Stimulated activated CD8-positive, alpha-beta memory T cell treated with anti-CD3 and anti-CD28 coated beads, Interleukin-4, amount 100 ng/mL, for 4 hours (primary cell): ENCODE measurements at regions not wholly inside any gene's neighbourhood (a gene's known extent, or its start where the extent isn't known, plus 50 kb on each side); places are given as distances from the start of the nearest gene placed in this dataset.
"Not testable (repeated sequence)": the region's sequence is repeated elsewhere in the genome, so short reads cannot be mapped to it uniquely, and the experiment has no call there.

Experiments
- DNase-seq, 2 donors: peaks; one replicate each; pipeline ENCODE4 v3.0.0-alpha.2; 2020; ENCODE audit warnings: low read depth in 2 of 2, low spot score in 1 of 2

DNA sequence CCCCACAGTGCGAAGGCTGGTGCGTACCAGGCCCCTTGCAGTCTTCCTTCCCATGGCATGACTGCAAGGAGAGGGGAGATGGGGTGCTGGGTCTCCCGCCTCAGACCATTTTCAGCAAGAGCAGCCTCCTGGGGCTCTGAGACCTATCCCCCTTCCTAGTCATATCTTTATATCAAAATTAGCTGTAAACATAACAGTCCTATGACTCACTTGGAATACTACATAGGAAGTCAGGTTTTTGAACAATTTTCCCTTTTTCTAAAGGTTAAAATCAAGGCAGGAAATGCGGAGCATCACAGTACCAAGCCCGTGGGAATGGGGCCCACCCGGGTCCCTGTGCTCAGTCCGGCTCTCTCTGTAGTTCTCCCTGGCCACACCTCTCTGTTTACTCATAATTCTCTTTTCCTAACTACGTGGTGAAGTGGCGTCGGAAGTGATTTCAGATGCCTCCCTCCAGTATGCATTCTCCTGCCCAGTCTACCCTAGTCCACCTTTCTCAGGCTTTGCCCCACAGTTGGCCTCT lies 109.8 kb upstream of the TMEM170B start:
- DNase-seq: no peak

DNA sequence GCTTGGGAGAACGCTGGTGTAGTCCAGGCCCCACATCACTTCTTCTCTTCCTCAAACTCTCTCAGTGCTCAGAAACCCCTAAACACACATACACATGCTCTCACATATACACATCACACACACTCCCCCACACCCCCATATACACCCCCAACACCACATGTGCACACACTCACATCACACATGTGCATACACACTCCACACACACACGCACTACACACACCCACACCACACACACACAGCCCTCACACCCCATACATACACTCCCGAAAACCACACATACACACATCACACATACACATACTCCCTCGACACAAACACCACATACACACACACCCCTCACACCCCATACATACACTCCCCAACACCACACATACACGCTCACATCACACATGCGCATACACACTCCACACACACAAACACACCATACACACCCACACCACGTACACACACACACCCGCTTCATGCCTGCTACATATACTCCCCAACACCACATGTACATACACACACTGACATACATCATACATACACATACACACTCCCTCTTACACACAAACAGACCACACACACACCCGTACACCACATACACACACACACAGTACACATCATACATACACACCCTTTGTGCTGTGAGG lies 110.3 kb upstream of the TMEM170B start:
- no peak for DNase-seq

DNA sequence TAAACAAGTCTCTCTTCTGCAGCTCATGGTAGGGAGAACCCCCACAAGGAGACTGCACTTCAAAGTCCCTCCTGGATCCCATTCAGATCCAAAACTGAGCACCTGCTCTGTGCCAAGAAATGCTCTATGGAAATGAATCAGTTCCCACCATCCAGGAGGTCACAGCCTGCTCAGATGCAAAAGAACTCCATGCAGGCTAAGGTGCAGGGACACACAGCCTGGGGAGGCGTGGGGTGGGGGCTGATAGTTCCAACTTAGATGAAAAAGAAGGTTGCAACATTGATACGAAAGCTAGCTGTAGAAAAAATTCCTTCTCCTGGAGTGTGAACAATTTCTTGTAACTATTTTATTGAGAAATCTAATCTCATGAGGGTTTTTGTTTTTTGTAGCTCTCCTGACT lies 111.0 kb upstream of the TMEM170B start:
- DNase-seq: no peak

DNA sequence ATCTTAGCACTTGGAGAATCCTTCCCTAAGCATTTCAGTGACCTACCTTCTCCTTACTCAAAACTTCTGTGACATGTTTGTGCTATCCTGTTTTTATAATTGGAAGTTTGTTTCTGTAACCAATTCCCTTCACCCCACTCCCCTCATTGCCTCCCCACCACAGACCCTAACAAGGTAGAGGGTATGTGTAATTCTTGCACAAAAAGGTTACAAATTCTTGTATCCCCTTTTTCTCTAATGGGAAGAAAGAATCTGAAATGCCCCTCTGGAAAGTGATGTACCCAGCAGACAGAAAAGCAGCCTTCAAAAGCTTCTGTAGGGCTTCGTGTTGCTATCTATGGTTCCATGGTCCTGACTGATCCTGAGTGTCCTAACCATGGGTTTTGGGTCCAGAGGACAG lies 111.7 kb upstream of the TMEM170B start:
- no peak for DNase-seq

DNA sequence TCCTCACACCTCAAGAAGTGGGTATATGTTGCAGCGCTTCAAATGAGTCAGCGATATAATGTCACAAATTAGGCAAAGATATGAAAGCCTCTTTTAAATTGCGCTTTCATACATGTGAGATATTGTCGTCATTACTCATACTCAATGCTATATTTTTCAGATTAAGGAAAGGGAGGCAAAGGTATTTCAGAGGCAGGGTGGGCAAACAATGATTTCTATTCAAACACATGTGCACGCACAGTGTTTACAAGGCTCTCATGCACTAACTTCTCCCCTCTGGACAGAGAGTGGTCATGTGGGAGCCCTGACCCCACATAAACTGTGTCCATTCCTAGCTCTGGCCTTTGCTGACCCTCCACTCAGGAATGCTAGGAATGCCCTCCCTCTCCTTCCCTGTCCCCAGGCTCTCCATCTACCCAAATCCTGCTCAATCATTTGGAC lies 112.1 kb upstream of the TMEM170B start:
- DNase-seq: no peak

DNA sequence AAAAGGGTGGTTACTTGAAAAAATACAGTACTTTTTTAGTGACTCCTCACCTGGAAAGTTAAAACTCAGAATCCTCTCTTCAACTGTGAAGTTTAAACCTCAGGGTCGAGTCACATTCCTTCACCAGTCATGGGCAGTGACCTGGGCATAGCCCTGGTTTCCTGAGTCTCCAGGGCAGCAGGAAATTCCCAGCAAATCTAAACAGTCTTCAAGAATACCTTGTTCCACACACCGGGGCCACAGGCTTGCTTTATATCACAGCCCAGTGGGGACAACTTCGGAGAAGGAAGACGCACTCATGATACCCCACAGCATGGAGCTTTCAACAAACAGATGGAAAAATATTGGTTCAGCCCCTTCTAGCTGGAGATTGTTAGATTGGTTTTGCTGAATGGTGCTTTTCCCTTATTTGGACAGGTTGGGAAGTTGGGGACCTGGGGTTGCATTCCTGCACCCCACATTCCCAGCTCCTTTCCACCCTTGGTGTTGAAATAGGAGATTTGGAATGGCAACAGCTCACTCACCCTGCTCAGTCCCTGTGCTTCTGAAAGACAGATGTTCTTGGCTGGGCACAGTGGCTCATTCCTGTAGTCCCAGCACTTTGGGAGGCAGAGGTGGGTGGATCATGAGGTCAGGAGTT lies 113.0 kb upstream of the TMEM170B start:
- DNase-seq: no peak

DNA sequence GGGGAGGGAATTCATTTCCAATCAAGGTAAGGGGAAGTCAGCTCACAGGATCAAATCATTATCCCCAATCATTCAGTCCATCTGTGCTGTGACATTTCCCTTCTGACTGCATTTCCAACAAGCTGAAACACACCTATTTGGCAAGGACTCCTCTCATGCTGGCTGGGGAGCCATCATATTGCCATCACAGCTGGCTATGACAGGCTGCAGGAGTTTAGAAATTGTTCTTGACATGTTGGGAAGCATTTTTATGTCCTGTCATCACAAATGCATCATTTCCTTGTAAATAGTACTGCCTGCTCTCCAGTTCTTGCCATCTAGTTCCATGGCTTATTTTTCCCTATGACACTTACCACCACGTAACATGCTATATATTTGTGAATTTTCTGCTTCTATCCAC lies 113.9 kb upstream of the TMEM170B start:
- no peak for DNase-seq

DNA sequence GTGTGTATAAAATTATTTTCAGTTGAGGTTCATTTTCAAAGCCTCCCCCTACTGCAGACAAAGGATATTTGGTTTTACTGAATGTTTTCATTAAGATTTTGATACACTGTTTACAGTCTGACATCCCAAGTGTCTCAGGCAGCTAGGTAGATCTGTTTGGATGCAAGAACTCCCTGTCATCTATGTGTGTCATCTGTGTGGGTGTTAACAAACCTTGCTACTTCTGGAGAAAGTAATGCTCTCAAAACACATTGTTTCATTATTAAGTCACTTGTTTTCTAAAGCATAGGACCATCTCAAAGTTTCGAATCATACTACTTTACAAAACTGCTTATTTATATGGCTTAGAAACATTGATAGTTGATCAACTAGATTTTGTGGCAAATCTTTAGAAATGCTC lies 114.5 kb upstream of the TMEM170B start:
- DNase-seq: no peak

DNA sequence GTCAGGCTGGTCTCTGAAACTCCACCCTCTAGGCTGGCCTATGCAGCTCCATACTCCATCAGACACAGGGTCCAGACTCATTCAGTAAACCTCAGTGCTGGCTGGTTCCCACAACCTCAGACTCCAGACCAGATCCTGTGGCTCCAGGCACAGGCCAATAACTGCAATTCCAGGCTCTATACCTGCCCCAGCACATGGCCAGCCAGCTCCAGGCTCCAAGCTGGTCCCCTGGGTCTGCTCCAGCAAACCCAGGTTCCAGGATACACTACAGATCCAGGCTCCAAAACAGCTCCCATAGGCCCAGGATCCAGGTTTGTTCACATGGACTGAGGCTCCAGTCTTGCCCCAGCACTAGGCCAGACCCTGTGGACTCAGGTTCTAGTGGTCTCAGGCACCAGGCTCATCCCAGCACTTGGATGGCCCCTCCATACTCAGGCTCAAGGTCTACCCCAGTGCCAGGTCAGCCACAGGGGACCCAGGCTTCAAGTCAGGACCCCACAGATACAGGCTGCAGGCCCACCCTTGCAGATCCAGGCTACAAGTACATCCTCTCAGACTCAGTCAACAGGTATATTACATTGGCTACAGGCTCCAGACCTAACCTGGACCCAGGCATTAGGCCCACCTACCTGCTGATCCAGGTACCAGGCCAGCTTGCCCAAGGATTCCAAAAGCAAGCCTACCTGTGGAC lies 117.6 kb upstream of the TMEM170B start:
- no peak for DNase-seq

DNA sequence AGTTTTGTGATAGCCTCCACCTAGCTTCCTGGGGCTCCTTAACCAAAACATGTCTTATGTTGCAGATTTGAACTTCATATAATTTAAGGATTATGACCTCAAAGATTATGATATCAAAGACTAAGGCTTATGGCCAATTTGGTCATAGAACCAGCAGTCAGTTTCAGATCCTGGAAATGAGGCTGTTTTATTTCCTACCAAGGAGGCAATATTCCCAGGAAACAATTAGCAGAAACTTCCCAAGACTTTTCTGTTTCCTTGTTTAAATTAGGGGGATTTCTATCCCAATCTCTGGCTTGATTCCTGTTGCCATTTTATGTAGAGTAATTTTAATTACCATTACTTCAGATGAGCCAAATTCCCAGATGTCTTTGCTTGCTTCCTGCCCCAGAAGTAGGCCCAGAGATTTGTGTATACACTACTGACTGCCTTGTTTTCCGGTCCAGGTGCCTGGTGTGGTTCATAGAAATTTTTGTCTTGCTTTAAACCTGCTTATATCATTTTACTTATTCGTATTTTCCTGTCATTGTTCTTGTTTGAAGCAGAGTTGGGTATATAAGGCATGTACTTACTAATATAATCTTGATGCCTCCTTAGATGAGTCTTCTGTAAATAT lies 119.2 kb upstream of the TMEM170B start:
- DNase-seq: no peak

DNA sequence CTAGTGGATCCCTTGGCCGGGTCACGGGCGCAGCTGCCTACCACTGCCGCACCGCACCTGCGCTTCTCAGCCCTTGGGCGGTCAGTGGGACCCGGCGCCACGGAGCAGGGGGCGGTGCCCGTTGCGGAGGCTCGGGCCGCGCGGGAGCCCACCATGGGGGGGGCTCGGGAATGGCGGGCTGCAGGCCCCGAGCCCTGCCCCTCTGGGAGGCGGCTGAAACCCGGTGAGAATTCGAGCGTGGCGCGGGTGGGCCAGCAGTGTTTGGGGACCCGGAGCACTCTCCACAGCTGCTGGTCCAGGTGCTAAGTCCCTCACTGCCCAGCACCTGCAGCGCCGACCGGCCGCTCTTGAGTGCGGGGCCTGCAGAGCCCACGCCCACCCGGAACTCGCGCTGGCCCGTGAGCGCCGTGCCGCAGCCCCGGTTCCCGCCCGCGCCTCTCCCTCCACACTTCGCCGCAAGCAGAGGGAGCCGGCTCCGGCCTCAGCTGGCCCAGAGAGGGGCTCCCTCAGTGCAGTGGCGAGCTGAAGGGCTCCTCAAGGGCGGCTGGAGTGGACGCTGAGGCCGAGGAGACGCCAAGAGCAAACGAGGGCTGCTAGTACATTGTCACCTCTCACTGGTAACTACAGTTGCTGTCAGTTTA lies 120.5 kb upstream of the TMEM170B start:
- no peak for DNase-seq

- DNase-seq: not testable (repeated sequence)
Measured at GRCh38 chr6:11416099-11416935, 121.2 kb upstream of the TMEM170B start.

DNA sequence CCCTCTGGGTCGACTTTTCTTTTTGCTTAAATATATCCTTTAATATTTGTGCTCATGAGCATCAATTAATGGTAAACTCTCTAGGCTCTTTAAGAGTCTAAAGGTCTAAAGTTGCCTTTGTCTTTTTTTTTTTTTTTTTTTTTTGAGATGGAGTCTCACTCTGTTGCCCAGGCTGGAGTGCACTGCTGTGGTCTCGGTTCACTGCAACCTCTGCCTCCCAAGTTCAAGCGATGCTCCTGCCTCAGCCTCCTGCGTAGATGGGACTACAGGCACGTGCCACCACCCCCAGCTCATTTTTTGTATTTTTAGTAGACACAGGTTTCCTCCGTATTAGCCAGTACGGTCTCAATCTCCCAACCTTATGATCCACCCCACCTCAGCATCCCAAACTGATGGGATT lies 122.0 kb upstream of the TMEM170B start:
- DNase-seq: no peak

- DNase-seq: no peak
Measured at GRCh38 chr6:11414176-11414963, 123.2 kb upstream of the TMEM170B start.

DNA sequence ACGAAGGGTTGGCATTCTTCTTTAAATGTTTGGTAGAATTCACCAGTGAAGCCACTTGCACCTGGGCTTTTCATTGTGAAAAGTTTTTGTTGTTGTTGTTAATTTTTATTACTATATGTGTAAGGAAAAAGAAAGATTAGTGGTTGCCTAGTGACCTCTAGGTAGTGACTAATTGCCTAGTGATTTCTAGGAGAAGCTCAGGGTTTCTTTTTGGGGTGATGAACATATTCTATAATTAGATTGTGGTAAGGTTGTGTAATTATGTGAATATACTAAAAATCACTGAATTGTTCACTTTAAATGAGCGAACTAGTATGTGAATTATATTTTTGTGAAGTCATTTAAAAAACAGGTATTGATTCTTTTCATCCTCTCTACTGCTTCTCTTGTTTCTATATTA lies 123.8 kb upstream of the TMEM170B start:
- DNase-seq: no peak

DNA sequence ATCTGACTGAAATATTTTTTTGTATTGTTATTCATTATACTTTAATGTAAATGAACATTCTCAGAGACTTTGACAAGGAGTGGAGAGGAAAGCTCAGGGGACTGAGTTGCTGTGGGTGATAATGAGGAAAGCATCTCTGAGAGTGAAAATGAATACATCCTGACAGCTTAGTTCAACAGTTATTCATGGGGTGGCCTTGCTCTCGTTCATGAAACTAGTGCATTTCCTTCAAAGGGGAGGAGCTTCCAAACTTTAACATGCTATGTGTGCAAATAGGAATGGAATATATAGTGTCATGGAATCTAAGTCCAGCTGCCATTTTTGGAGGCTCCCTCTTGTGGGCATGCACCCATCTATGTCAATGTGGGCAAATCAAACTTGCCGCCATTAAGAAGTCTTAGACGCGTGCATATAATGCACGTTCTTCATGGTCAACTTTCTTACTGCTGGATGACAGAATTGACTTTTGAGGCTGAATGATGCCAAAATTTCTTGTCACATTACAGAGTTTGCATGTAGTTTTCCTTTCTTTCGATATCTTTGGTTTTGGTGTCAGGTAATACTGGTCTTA lies 124.3 kb upstream of the TMEM170B start:
- no peak for DNase-seq

DNA sequence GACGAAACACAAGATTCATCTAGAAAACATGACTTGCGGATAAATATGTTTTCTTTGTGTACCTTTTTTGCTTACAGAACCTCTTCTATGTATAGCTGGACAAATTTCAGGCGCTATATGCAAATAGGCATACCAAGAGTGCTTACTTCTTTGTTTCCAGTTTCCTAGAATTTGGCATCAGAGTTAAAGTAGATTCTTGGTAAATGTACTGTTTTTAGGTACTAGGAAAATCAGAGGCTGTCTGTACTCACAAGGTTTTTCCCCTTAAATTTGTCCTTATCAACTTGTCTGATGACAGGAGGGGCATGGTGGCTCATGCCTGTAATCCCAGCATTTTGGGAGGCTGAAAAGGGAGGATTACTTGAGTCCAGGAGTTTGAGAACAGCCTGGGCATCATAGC lies 124.9 kb upstream of the TMEM170B start:
- no peak for DNase-seq

DNA sequence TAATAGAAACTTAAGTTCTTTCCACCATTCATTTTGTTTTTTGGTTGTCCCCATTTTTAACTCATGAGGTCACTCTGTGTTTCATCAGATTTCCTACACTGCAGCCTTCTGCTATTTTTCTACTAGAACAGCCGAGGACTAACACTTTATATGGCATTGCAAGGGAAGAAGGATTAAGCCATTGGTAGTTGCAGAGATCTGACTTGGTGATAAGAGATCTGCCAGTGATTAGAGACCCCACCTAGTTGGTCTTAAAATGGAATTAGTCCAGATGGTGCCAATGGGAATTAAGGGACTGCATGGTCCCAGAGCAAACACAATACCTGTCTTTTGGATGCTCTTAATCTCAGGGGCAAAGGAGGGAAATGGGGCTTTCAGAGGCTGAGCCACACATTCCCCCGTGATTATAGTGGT lies 125.5 kb upstream of the TMEM170B start:
- no peak for DNase-seq

DNA sequence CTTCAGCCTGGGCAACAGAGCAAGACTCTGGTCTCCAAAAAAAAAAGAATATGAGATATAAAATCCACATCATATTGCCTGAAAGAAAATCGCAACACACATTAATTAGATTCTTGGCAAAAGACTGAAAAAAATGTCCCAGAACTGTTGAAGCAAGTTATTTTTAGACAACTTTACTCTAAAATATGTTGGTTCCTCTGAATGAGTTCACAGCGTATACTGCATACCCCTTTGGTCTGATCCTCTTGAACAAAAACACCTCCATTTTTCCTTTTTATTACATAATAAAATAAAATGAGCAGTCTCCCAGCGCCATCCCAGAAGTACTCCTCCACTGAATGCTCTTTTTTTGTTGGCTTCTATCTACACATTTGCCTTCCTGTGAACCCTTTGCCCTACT lies 126.0 kb upstream of the TMEM170B start:
- DNase-seq: no peak
